ENCODE measurements at regions not wholly inside any gene's neighbourhood (a gene's known extent, or its start where the extent isn't known, plus 50 kb on each side); places are given as distances from the start of the nearest gene placed in this dataset.

DNA sequence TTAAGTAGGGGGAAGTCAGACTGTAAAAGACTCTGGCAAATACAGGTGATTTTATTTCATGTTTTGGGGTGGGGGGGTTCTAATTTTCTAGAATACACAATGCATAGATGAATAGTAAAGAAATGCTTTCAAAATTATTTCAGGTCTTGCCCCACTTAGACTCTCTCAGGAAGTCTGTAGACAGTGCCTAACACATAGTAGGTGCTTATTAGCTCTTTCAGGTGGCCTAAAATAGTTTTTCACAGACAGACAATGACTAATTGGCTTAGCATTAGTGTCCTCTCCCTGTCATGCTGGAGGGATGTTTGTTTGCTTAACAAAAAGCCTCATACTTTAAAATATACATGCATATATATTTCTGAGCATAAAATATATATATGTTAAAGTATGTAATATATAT, 366.0 kb downstream of the SOX9 start:
- peaks cover 3% of the 10 kb centered on the region; the same call in 1 of the 2 replicates for H3K27me3 Mint-ChIP-seq (ENCODE audit: low read depth)
- ChIA-PET POLR2A (no interaction called here), CTCF (interaction anchor here (0.9 kb wide), 1 partner anchor 70 kb away, joined by 3 read pairs; no protein-coding TSS in a partner anchor)
- peaks cover 17% of the 10 kb centered on the region for H3K4me1 Mint-ChIP-seq
- H3K36me3 Mint-ChIP-seq: 0 out of 2 replicates have a peak, but pooled peaks cover 2% of the 10 kb centered on the region
- peaks cover 24% of the 10 kb centered on the region for H3K9me3 Mint-ChIP-seq
- H3K27ac Mint-ChIP-seq: no peak overlapping the region
- ATAC-seq: no peak
- TF ChIP-seq, protein P1, sequence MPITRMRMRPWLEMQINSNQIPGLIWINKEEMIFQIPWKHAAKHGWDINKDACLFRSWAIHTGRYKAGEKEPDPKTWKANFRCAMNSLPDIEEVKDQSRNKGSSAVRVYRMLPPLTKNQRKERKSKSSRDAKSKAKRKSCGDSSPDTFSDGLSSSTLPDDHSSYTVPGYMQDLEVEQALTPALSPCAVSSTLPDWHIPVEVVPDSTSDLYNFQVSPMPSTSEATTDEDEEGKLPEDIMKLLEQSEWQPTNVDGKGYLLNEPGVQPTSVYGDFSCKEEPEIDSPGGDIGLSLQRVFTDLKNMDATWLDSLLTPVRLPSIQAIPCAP (CRISPR knock-in tag; IDR thresholded peaks at IDR 0.05): no peak
- TF ChIP-seq, protein P2, sequence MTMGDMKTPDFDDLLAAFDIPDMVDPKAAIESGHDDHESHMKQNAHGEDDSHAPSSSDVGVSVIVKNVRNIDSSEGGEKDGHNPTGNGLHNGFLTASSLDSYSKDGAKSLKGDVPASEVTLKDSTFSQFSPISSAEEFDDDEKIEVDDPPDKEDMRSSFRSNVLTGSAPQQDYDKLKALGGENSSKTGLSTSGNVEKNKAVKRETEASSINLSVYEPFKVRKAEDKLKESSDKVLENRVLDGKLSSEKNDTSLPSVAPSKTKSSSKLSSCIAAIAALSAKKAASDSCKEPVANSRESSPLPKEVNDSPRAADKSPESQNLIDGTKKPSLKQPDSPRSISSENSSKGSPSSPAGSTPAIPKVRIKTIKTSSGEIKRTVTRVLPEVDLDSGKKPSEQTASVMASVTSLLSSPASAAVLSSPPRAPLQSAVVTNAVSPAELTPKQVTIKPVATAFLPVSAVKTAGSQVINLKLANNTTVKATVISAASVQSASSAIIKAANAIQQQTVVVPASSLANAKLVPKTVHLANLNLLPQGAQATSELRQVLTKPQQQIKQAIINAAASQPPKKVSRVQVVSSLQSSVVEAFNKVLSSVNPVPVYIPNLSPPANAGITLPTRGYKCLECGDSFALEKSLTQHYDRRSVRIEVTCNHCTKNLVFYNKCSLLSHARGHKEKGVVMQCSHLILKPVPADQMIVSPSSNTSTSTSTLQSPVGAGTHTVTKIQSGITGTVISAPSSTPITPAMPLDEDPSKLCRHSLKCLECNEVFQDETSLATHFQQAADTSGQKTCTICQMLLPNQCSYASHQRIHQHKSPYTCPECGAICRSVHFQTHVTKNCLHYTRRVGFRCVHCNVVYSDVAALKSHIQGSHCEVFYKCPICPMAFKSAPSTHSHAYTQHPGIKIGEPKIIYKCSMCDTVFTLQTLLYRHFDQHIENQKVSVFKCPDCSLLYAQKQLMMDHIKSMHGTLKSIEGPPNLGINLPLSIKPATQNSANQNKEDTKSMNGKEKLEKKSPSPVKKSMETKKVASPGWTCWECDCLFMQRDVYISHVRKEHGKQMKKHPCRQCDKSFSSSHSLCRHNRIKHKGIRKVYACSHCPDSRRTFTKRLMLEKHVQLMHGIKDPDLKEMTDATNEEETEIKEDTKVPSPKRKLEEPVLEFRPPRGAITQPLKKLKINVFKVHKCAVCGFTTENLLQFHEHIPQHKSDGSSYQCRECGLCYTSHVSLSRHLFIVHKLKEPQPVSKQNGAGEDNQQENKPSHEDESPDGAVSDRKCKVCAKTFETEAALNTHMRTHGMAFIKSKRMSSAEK (CRISPR knock-in tag; IDR thresholded peaks at IDR 0.05; ENCODE audit: borderline replicate concordance): no peak
- TF ChIP-seq ZNF121 (CRISPR knock-in tag; IDR thresholded peaks at IDR 0.05) (no peak), JAZF1 (CRISPR knock-in tag; IDR thresholded peaks at IDR 0.05) (no peak), CREM (CRISPR knock-in tag; IDR thresholded peaks at IDR 0.05) (no peak), ZNF671 (CRISPR knock-in tag; IDR thresholded peaks at IDR 0.05) (no peak), ZNF317 (CRISPR knock-in tag; IDR thresholded peaks at IDR 0.05; ENCODE audit: borderline replicate concordance, low read depth) (no peak), TEAD1 (CRISPR knock-in tag; IDR thresholded peaks at IDR 0.05) (no peak), KAT7 (CRISPR knock-in tag; IDR thresholded peaks at IDR 0.05; ENCODE audit: borderline replicate concordance) (no peak), GTF2I (CRISPR knock-in tag; conservative IDR thresholded peaks at IDR 0.05) (no peak), SMAD3 (CRISPR knock-in tag; IDR thresholded peaks at IDR 0.05; ENCODE audit: borderline replicate concordance) (no peak), NFATC4 (CRISPR knock-in tag; IDR thresholded peaks at IDR 0.05) (no peak)
- TF ChIP-seq, protein P3, sequence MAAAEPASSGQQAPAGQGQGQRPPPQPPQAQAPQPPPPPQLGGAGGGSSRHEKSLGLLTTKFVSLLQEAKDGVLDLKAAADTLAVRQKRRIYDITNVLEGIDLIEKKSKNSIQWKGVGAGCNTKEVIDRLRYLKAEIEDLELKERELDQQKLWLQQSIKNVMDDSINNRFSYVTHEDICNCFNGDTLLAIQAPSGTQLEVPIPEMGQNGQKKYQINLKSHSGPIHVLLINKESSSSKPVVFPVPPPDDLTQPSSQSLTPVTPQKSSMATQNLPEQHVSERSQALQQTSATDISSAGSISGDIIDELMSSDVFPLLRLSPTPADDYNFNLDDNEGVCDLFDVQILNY (CRISPR knock-in tag; IDR thresholded peaks at IDR 0.05): no peak
- TF ChIP-seq, protein P4, sequence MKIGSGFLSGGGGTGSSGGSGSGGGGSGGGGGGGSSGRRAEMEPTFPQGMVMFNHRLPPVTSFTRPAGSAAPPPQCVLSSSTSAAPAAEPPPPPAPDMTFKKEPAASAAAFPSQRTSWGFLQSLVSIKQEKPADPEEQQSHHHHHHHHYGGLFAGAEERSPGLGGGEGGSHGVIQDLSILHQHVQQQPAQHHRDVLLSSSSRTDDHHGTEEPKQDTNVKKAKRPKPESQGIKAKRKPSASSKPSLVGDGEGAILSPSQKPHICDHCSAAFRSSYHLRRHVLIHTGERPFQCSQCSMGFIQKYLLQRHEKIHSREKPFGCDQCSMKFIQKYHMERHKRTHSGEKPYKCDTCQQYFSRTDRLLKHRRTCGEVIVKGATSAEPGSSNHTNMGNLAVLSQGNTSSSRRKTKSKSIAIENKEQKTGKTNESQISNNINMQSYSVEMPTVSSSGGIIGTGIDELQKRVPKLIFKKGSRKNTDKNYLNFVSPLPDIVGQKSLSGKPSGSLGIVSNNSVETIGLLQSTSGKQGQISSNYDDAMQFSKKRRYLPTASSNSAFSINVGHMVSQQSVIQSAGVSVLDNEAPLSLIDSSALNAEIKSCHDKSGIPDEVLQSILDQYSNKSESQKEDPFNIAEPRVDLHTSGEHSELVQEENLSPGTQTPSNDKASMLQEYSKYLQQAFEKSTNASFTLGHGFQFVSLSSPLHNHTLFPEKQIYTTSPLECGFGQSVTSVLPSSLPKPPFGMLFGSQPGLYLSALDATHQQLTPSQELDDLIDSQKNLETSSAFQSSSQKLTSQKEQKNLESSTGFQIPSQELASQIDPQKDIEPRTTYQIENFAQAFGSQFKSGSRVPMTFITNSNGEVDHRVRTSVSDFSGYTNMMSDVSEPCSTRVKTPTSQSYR (CRISPR knock-in tag; IDR thresholded peaks at IDR 0.05): no peak
- no peak for DNase-seq (ENCODE audit: low spot score)
- H3K4me3 Mint-ChIP-seq: no peak overlapping the region

DNA sequence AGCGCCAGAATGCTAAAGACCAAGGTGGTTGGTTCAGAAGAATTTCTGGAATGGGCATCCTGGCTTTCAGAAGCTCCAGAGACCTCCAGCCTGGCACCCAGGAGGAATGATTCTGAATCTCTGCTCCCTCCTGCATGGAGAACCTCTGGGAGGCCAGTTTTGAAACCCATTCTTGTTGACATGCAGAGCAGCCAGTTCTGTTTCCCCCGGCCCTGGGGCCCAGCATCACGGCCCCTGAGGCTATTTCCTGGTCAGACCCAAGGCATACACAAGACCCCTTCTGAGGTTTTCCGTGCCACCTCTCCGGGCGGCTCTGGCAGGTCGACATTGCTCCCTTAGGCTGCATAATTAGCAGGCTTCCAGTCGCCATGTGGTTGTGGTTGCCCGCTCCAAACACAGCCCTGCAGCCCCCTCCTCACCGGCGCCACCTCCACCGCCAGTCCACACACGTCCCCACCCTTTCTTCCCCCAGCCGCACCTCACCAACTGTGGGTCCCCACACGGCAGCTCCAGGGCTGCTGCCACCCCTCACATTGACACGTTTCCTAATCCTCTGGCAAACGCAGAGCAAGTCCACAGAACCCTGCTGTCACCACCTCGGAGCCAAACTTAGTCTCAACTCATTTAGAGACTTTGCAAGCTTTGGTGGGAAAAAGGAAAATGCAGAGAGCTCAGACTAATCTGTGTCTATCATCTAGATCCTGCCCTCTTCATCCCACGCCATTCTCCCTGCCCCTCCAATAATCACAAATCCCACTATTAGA, 367.1 kb downstream of the SOX9 start:
- H3K4me1 Mint-ChIP-seq: peaks cover 17% of the 10 kb centered on the region
- H3K4me3 Mint-ChIP-seq: no peak overlapping the region
- peaks cover 3% of the 10 kb centered on the region; the same call in 1 of the 2 replicates for H3K27me3 Mint-ChIP-seq (ENCODE audit: low read depth)
- TF ChIP-seq ZNF138 (CRISPR knock-in tag; conservative IDR thresholded peaks at IDR 0.05): no peak
- TF ChIP-seq, protein P5, sequence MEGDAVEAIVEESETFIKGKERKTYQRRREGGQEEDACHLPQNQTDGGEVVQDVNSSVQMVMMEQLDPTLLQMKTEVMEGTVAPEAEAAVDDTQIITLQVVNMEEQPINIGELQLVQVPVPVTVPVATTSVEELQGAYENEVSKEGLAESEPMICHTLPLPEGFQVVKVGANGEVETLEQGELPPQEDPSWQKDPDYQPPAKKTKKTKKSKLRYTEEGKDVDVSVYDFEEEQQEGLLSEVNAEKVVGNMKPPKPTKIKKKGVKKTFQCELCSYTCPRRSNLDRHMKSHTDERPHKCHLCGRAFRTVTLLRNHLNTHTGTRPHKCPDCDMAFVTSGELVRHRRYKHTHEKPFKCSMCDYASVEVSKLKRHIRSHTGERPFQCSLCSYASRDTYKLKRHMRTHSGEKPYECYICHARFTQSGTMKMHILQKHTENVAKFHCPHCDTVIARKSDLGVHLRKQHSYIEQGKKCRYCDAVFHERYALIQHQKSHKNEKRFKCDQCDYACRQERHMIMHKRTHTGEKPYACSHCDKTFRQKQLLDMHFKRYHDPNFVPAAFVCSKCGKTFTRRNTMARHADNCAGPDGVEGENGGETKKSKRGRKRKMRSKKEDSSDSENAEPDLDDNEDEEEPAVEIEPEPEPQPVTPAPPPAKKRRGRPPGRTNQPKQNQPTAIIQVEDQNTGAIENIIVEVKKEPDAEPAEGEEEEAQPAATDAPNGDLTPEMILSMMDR (IDR thresholded peaks at IDR 0.05): no peak
- H3K27ac Mint-ChIP-seq: no peak overlapping the region
- CTCF ChIA-PET: no interaction called here
- 0 out of 2 replicates have a peak, but pooled peaks cover 3% of the 10 kb centered on the region for H3K36me3 Mint-ChIP-seq
- POLR2A ChIA-PET: no interaction called here
- H3K9me3 Mint-ChIP-seq: peaks cover 18% of the 10 kb centered on the region
- DNase-seq (ENCODE audit: low spot score) (no peak), ATAC-seq (no peak)

All from WTC11 (cell line).